IMR-90 (cell line): ENCODE measurements at regions not wholly inside any gene's neighbourhood (a gene's known extent, or its start where the extent isn't known, plus 50 kb on each side); places are given as distances from the start of the nearest gene placed in this dataset.
"Not testable (repeated sequence)": the region's sequence is repeated elsewhere in the genome, so short reads cannot be mapped to it uniquely, and the experiment has no call there.

ENCODE experiments used
- ATAC-seq: fragments of 200-7000 bp; cut with Tn5 transposase; 2 replicates; pipeline ENCODE4 v1.9.1; 2020; ENCODE audit warnings: low read depth, mild to moderate bottlenecking, moderate library complexity
- BruUV-seq: library from RNA; stranded (reverse); fragments of 400-500 nt; replicated peaks from 2 replicates; lab custom pipeline; 2021; lab: Mats Ljungman, UMichigan
- CTCF ChIA-PET: fragments of 300-600 bp; formaldehyde crosslinking; extraction: SDS; loops from one replicate; lab custom pipeline; 2021; ENCODE audit warnings: antibody characterized with exemption; lab: Yijun Ruan, JAX
- POLR2A ChIA-PET: fragments of 300-600 bp; sonication (Branson Sonifier 250); formaldehyde crosslinking; loops from one replicate; lab custom pipeline; 2022; ENCODE audit warnings: antibody characterized with exemption; ENCODE audit not compliant: unreplicated experiment; lab: Charles Lee
- DNase-seq: peaks from one replicate; pipeline ENCODE4 v3.0.0; 2013
- H2AFZ ChIP-seq: replicated peaks from 2 replicates; pipeline ENCODE3; 2013; ENCODE audit warnings: low read length, mild to moderate bottlenecking; ENCODE audit not compliant: poor library complexity
- H2AK5ac ChIP-seq: 2 replicates; pipeline ENCODE4 v1.6.1; 2013; ENCODE audit warnings: low read depth, low read length, inconsistent platforms
- H2AK9ac ChIP-seq: replicated peaks from 2 replicates; pipeline ENCODE3; 2013; ENCODE audit warnings: mild to moderate bottlenecking, low read depth, low read length, moderate library complexity; ENCODE audit not compliant: poor library complexity
- H2BK120ac ChIP-seq: 2 replicates; pipeline ENCODE4 v1.6.1; 2013; ENCODE audit warnings: low read depth, low read length, inconsistent platforms
- H2BK15ac ChIP-seq: 3 replicates; pipeline ENCODE4 v1.6.1; 2013; ENCODE audit warnings: low read depth, low read length, inconsistent platforms
- H2BK20ac ChIP-seq: 2 replicates; pipeline ENCODE4 v1.6.1; 2013; ENCODE audit warnings: low read depth, mild to moderate bottlenecking, inconsistent platforms, low read length, moderate library complexity
- H2BK5ac ChIP-seq: 2 replicates; pipeline ENCODE4 v1.6.1; 2013; ENCODE audit warnings: mild to moderate bottlenecking, low read depth, low read length, inconsistent platforms; ENCODE audit not compliant: poor library complexity, severe bottlenecking
- H3K14ac ChIP-seq: replicated peaks from 2 replicates; pipeline ENCODE4 v1.6.1; 2013; ENCODE audit warnings: low read depth, low read length, inconsistent platforms
- H3K18ac ChIP-seq: 2 replicates; pipeline ENCODE4 v1.6.1; 2013; ENCODE audit warnings: low read depth, low read length, control low read depth
- H3K23ac ChIP-seq: 2 replicates; pipeline ENCODE4 v1.6.1; 2013; ENCODE audit warnings: low read depth, low read length, inconsistent platforms
- H3K27ac ChIP-seq: 2 replicates; pipeline ENCODE4 v1.5.1; 2013; ENCODE audit warnings: mild to moderate bottlenecking, control low read depth, low read length; ENCODE audit not compliant: insufficient read depth
- H3K27me3 ChIP-seq: 2 replicates; pipeline ENCODE4 v1.6.1; 2013; ENCODE audit warnings: low read length; ENCODE audit not compliant: control insufficient read depth, insufficient read depth
- H3K36me3 ChIP-seq: 2 replicates; pipeline ENCODE4 v1.6.1; 2013; ENCODE audit warnings: low read length, mixed read lengths; ENCODE audit not compliant: control insufficient read depth, insufficient read depth
- H3K4ac ChIP-seq: 2 replicates; pipeline ENCODE4 v1.6.1; 2013; ENCODE audit warnings: low read depth, low read length, inconsistent platforms
- H3K4me1 ChIP-seq: 2 replicates; pipeline ENCODE4 v1.6.1; 2013; ENCODE audit warnings: low read length, mixed read lengths; ENCODE audit not compliant: control insufficient read depth, insufficient read depth
- H3K4me2 ChIP-seq: 2 replicates; pipeline ENCODE4 v1.6.1; 2013; ENCODE audit warnings: low read depth, mild to moderate bottlenecking, control low read depth, low read length, moderate library complexity
- H3K4me3 ChIP-seq: 2 replicates; pipeline ENCODE4 v1.5.1; 2013; ENCODE audit warnings: low read depth, mild to moderate bottlenecking, control low read depth, low read length, moderate library complexity; ENCODE audit not compliant: insufficient read depth
- H3K56ac ChIP-seq: 2 replicates; pipeline ENCODE4 v1.6.1; 2013; ENCODE audit warnings: low read length, inconsistent platforms; ENCODE audit not compliant: insufficient read depth; ENCODE audit errors: extremely low read depth
- H3K79me1 ChIP-seq, 2 experiments: 2 replicates each; pipeline ENCODE4 v1.6.1; 2013; ENCODE audit warnings: low read length in 2 of 2, inconsistent platforms in 1 of 2, low read depth in 1 of 2
- H3K9ac ChIP-seq: 2 replicates; pipeline ENCODE4 v1.6.1; 2013; ENCODE audit warnings: low read depth, low read length, control low read depth
- H3K9me1 ChIP-seq: 2 replicates; pipeline ENCODE4 v1.6.1; 2013; ENCODE audit warnings: low read length, inconsistent platforms; ENCODE audit not compliant: insufficient read depth
- H3K9me3 ChIP-seq: 2 replicates; pipeline ENCODE4 v1.6.1; 2013; ENCODE audit warnings: low read length; ENCODE audit not compliant: control insufficient read depth, insufficient read depth
- H4K20me1 ChIP-seq: 2 replicates; pipeline ENCODE4 v1.6.1; 2013; ENCODE audit warnings: low read length, inconsistent platforms; ENCODE audit not compliant: insufficient read depth
- H4K5ac ChIP-seq: 2 replicates; pipeline ENCODE4 v1.6.1; 2013; ENCODE audit warnings: mild to moderate bottlenecking, low read depth, low read length, control low read depth
- H4K8ac ChIP-seq, 2 experiments: 2 replicates each; pipeline ENCODE4 v1.6.1; 2013; ENCODE audit warnings: low read depth in 2 of 2, low read length in 2 of 2, control low read depth in 1 of 2, inconsistent platforms in 1 of 2
- H4K91ac ChIP-seq: 2 replicates; pipeline ENCODE4 v1.6.1; 2013; ENCODE audit warnings: low read depth, low read length, inconsistent platforms; ENCODE audit not compliant: insufficient read depth
- CTCF ChIP-seq: conservative IDR thresholded peaks from 2 replicates; pipeline ENCODE4 v1.5.1; 2012; ENCODE audit warnings: mild to moderate bottlenecking, low read depth, low read length, improper control_type of control experiment
- RAD21 ChIP-seq: IDR thresholded peaks from 2 replicates; pipeline ENCODE4 v1.6.1; 2012; ENCODE audit warnings: low read length, improper control_type of control experiment
- WGBS, 2 experiments: methylation state at CpG; one replicate each; pipeline versions ENCODE4 v1.1.5 to v1.1.7; 2013; ENCODE audit warnings: missing lambda C conversion rate in 2 of 2; ENCODE audit not compliant: insufficient read length in 1 of 2; ENCODE audit errors: extremely low coverage in 2 of 2; 5-methylcytosine and 5-hydroxymethylcytosine counted together
- dilution Hi-C: fragments of 300-500 bp; cut with HindIII; formaldehyde crosslinking; loops from one replicate; pipeline ENCODE4 v1.14.3; 2018; ENCODE audit warnings: low sequenced_read_pairs; ENCODE audit not compliant: unreplicated experiment
- in situ Hi-C: fragments of 300-500 bp; cut with MboI; formaldehyde crosslinking; loops from 3 replicates; pipeline ENCODE4 v1.14.3; 2019; ENCODE audit warnings: low sequenced_read_pairs, inconsistent platforms, mixed read lengths
- intact Hi-C: fragments of 100-400 bp; cut with micrococcal nuclease; formaldehyde crosslinking; loops from 2 replicates; pipeline ENCODE4 v1.10.0; 2022

DNA sequence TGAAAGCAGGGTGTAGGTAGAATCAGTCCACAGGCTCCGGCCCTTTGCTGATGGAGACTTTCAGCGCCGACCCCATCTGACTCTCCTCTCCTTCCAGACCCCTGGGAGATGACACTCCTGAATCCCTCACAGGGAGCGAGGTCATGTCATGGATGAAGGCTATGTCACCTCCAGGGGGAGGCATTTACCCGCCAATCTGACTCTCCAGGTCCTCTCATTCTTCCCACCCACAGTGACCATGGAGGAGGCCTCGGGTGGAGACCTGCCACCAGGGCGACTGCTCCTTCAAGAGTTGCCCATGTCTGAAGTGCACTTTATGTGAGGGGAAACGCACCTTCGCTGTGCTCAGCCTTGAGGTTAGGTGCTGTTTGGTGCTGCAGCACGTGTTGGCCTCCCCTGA, 112.7 kb downstream of the KLF13 start:
- DNase-seq, result no peak
- 85% methylated on average over 4 of the region's 10 CpGs; no CpG with 5 or more reads in 1 of the 2 experiments for WGBS, 2 experiments
- H3K4ac ChIP-seq, result no peak overlapping the region
- H2BK5ac ChIP-seq, result no peak overlapping the region
- H2BK20ac ChIP-seq, result no peak overlapping the region
- H3K9me1 ChIP-seq, result peaks cover 6% of the 10 kb centered on the region
- ChIA-PET POLR2A (no interaction called here), CTCF (interaction anchor here (0.7 kb wide), 1 partner anchor 48 kb away, joined by 7 read pairs; no protein-coding TSS in a partner anchor)
- no peak overlapping the region for H2AFZ ChIP-seq
- H3K4me2 ChIP-seq, result no peak overlapping the region
- no peak overlapping the region for H2AK9ac ChIP-seq
- dilution Hi-C loops, result no loop called here
- 0 out of 2 replicates have a peak overlapping the region, but pooled peaks have one; percentile 19 for H3K14ac ChIP-seq
- no peak overlapping the region for H4K5ac ChIP-seq
- in situ Hi-C loops, result loop anchor here (5.0 kb wide), 1 partner anchor 37 kb away; no protein-coding TSS in a partner anchor
- H3K9ac ChIP-seq, result no peak overlapping the region
- no peaks in the 10 kb centered on the region for H3K36me3 ChIP-seq
- TF ChIP-seq CTCF (no peak), RAD21 (peak; percentile 25; the same call in 1 of the 2 replicates)
- no peak for ATAC-seq
- H3K56ac ChIP-seq, result no peak overlapping the region
- no peak overlapping the region for H2BK120ac ChIP-seq
- no peaks in the 10 kb centered on the region for H3K9me3 ChIP-seq
- H2BK15ac ChIP-seq, result no peak overlapping the region
- no TSS peak for BruUV-seq
- H4K91ac ChIP-seq, result no peak overlapping the region
- H3K79me1 ChIP-seq, result no peaks in the 10 kb centered on the region
- H4K8ac ChIP-seq, result peak overlapping the region in 1 of 2 experiments; percentile 19; a peak in 1 of 4 replicates
- H3K27me3 ChIP-seq, result no peaks in the 10 kb centered on the region
- H3K18ac ChIP-seq, result no peak overlapping the region
- H4K20me1 ChIP-seq, result no peaks in the 10 kb centered on the region
- H3K27ac ChIP-seq, result no peak overlapping the region
- no peak overlapping the region for H3K23ac ChIP-seq
- intact Hi-C loops, result no loop called here
- H3K4me1 ChIP-seq, result peaks cover 32% of the 10 kb centered on the region
- H3K4me3 ChIP-seq, result no peak overlapping the region
- peak overlapping the region; percentile 82; the same call in 1 of the 2 replicates for H2AK5ac ChIP-seq

- POLR2A ChIA-PET, result interaction anchor here (0.6 kb wide), 1 partner anchor 48 kb away, joined by 26 read pairs; no protein-coding TSS in a partner anchor
- Histone ChIP-seq H4K8ac (peak overlapping the region; percentile 56 to 80; a peak in 2 of 4 replicates), H2BK5ac (peak overlapping the region; percentile 86), H3K9ac (0 out of 2 replicates have a peak overlapping the region, but pooled peaks have one; percentile 61), H2BK120ac (peak overlapping the region; percentile 87), H2BK20ac (peak overlapping the region; percentile 27; the same call in 1 of the 2 replicates), H2BK15ac (peak overlapping the region; percentile 19; the same call in 2 of the 3 replicates), H3K18ac (peak overlapping the region; percentile 77), H2AFZ (peak overlapping the region; percentile 83), H2AK5ac (peak overlapping the region; percentile 90), H4K91ac (peak overlapping the region; percentile 69; the same call in 1 of the 2 replicates), H3K4me1 (peaks cover 25% of the 10 kb centered on the region), H3K4me2 (peak overlapping the region; percentile 74; the same call in 1 of the 2 replicates), H4K5ac (peak overlapping the region; percentile 87), H3K4ac (peak overlapping the region; percentile 71), H3K14ac (peak overlapping the region; percentile 10; the same call in 1 of the 2 replicates)
- DNase-seq, BruUV-seq, H3K27me3 ChIP-seq, H3K79me1 ChIP-seq, H3K23ac ChIP-seq, H4K20me1 ChIP-seq, in situ Hi-C loops, ATAC-seq, H2AK9ac ChIP-seq, H3K36me3 ChIP-seq, H3K9me1 ChIP-seq, H3K9me3 ChIP-seq, dilution Hi-C loops, H3K27ac ChIP-seq, H3K4me3 ChIP-seq, H3K56ac ChIP-seq: not testable (repeated sequence)
- WGBS, 2 experiments, result 83% methylated on average over 1 of the region's 20 CpGs; no CpG with 5 or more reads in 1 of the 2 experiments
- intact Hi-C loops, result loop anchor here (5.0 kb wide), 1 partner anchor 223 kb away; no protein-coding TSS in a partner anchor
- CTCF ChIA-PET, result interaction anchor here (1.2 kb wide), 1 partner anchor 48 kb away, joined by 4 read pairs; no protein-coding TSS in a partner anchor
Measured at GRCh38 chr15:31440216-31440615, 113.6 kb downstream of the KLF13 start.
